ENCODE measurements at regions not wholly inside any gene's neighbourhood (a gene's known extent, or its start where the extent isn't known, plus 50 kb on each side); places are given as distances from the start of the nearest gene placed in this dataset.

- H3K36me3 ChIP-seq (ENCODE audit: control insufficient read depth, low read length) = no peaks in the 10 kb centered on the region
- no peaks in the 10 kb centered on the region for H3K79me2 ChIP-seq (ENCODE audit: control insufficient read depth, low read length)
- no peak overlapping the region for H3K27ac ChIP-seq (ENCODE audit: low read depth, low read length)
- no peak overlapping the region for H3K4me3 ChIP-seq (ENCODE audit: low read length)
- no peaks in the 10 kb centered on the region for H4K20me1 ChIP-seq (ENCODE audit: control insufficient read depth, insufficient read depth, low read depth, low read length)
- H3K4me1 ChIP-seq (ENCODE audit: control insufficient read depth, low read length) = no peaks in the 10 kb centered on the region
- no peak for TF ChIP-seq EZH2phosphoT487 (IDR thresholded peaks at IDR 0.05; ENCODE audit: borderline replicate concordance, low read length)
- TF ChIP-seq, protein P1, sequence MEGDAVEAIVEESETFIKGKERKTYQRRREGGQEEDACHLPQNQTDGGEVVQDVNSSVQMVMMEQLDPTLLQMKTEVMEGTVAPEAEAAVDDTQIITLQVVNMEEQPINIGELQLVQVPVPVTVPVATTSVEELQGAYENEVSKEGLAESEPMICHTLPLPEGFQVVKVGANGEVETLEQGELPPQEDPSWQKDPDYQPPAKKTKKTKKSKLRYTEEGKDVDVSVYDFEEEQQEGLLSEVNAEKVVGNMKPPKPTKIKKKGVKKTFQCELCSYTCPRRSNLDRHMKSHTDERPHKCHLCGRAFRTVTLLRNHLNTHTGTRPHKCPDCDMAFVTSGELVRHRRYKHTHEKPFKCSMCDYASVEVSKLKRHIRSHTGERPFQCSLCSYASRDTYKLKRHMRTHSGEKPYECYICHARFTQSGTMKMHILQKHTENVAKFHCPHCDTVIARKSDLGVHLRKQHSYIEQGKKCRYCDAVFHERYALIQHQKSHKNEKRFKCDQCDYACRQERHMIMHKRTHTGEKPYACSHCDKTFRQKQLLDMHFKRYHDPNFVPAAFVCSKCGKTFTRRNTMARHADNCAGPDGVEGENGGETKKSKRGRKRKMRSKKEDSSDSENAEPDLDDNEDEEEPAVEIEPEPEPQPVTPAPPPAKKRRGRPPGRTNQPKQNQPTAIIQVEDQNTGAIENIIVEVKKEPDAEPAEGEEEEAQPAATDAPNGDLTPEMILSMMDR (IDR thresholded peaks at IDR 0.05; ENCODE audit: low read depth, low read length, poor library complexity, severe bottlenecking) = no peak
- no peaks in the 10 kb centered on the region for H3K27me3 ChIP-seq (ENCODE audit: control insufficient read depth, low read length)
- H3K9me2 ChIP-seq (replicated peaks; ENCODE audit: control insufficient read depth, low read length) = no peaks in the 10 kb centered on the region
- no peak overlapping the region for H3K4me2 ChIP-seq (ENCODE audit: low read length)
- H3F3A ChIP-seq (ENCODE audit: control insufficient read depth, insufficient read depth) = no peaks in the 10 kb centered on the region
- H3K9me3 ChIP-seq (ENCODE audit: control insufficient read depth, insufficient read depth, low read length) = no peaks in the 10 kb centered on the region
Measured at GRCh38 chr2:129791712-129792111, 187.8 kb upstream of the RAB6C start.

DNA sequence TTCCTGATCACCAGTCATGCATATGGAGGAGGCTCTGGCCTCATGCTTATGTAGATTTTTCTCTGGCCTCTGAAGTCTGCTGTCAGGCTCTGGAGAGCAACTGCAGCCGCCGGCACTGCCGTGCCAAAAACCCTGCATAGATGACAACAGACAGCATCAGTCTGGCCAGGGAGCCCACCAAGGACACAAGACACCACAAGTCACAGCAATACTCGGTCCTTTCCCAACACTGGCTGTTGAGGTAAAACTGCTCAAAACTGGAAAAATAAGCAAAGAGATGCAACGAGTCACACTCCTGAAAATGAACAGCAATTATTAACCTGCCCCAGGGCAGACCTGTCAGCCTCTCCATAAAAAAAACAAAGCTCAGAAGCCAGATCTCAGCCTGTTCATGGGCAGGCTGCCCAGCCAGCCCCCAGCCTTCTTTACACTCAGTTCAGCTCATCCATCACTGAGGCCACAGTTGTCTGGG is 186.0 kb upstream of the RAB6C start:
- TF ChIP-seq EZH2phosphoT487 (IDR thresholded peaks at IDR 0.05; ENCODE audit: borderline replicate concordance, low read length) = no peak
- TF ChIP-seq, protein P1 (IDR thresholded peaks at IDR 0.05; ENCODE audit: low read depth, low read length, poor library complexity, severe bottlenecking) = no peak
- Histone ChIP-seq H3K36me3 (ENCODE audit: control insufficient read depth, low read length) (no peaks in the 10 kb centered on the region), H4K20me1 (ENCODE audit: control insufficient read depth, insufficient read depth, low read depth, low read length) (no peaks in the 10 kb centered on the region), H3K4me2 (ENCODE audit: low read length) (no peak overlapping the region), H3K9me3 (ENCODE audit: control insufficient read depth, insufficient read depth, low read length) (no peaks in the 10 kb centered on the region), H3K79me2 (ENCODE audit: control insufficient read depth, low read length) (no peaks in the 10 kb centered on the region), H3K27me3 (ENCODE audit: control insufficient read depth, low read length) (no peaks in the 10 kb centered on the region), H3K27ac (ENCODE audit: low read depth, low read length) (no peak overlapping the region), H3K4me1 (ENCODE audit: control insufficient read depth, low read length) (no peaks in the 10 kb centered on the region), H3K4me3 (ENCODE audit: low read length) (no peak overlapping the region), H3K9me2 (replicated peaks; ENCODE audit: control insufficient read depth, low read length) (no peaks in the 10 kb centered on the region), H3F3A (ENCODE audit: control insufficient read depth, insufficient read depth) (no peaks in the 10 kb centered on the region)

DNA sequence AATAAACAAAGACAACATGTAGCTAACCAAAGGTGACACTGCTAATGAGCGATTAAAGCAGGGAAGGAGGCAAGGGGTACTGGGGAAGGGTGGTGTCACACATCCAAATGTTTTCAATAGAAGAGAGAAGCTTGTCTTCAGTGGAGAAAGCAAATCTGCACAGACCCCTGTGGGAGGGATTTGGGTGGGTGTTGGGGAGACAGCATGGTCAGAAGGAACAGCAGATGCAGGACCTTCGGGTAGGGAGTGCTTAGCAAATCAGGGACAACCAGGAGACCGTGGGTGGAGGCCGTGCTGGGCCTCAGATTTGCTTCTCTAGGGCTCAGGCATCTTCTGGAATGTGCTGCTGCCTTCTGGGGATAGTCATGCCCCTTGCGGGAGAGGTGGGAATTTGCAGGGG is 185.3 kb upstream of the RAB6C start:
- Histone ChIP-seq H3K9me3 (ENCODE audit: control insufficient read depth, insufficient read depth, low read length) (no peaks in the 10 kb centered on the region), H3K4me3 (ENCODE audit: low read length) (no peak overlapping the region), H3K79me2 (ENCODE audit: control insufficient read depth, low read length) (no peaks in the 10 kb centered on the region), H3K27ac (ENCODE audit: low read depth, low read length) (no peak overlapping the region), H3F3A (ENCODE audit: control insufficient read depth, insufficient read depth) (no peaks in the 10 kb centered on the region), H3K4me2 (ENCODE audit: low read length) (no peak overlapping the region), H3K27me3 (ENCODE audit: control insufficient read depth, low read length) (no peaks in the 10 kb centered on the region), H3K9me2 (replicated peaks; ENCODE audit: control insufficient read depth, low read length) (no peaks in the 10 kb centered on the region), H3K36me3 (ENCODE audit: control insufficient read depth, low read length) (no peaks in the 10 kb centered on the region), H4K20me1 (ENCODE audit: control insufficient read depth, insufficient read depth, low read depth, low read length) (no peaks in the 10 kb centered on the region), H3K4me1 (ENCODE audit: control insufficient read depth, low read length) (no peaks in the 10 kb centered on the region)
- TF ChIP-seq, protein P1 (IDR thresholded peaks at IDR 0.05; ENCODE audit: low read depth, low read length, poor library complexity, severe bottlenecking) = no peak
- no peak for TF ChIP-seq EZH2phosphoT487 (IDR thresholded peaks at IDR 0.05; ENCODE audit: borderline replicate concordance, low read length)

All from DOHH2 (cell line).